Myocyte (in vitro differentiated cells): ENCODE measurements at regions not wholly inside any gene's neighbourhood (a gene's known extent, or its start where the extent isn't known, plus 50 kb on each side); places are given as distances from the start of the nearest gene placed in this dataset.
"Not testable (repeated sequence)": the region's sequence is repeated elsewhere in the genome, so short reads cannot be mapped to it uniquely, and the experiment has no call there.

Experiments
- DNase-seq: peaks from one replicate; pipeline ENCODE4 v3.0.0-alpha.2; 2012; ENCODE audit warnings: low read depth

GRCh38 chr13:87311165-87311564, 360.0 kb upstream of the SLITRK5 start:
- DNase-seq, result peak; percentile 6

- DNase-seq, result no peak
Observed at GRCh38 chr13:87314822-87315221, 356.3 kb upstream of the SLITRK5 start.

- no peak for DNase-seq
Observed at GRCh38 chr13:87322386-87322785, 348.8 kb upstream of the SLITRK5 start.

GRCh38 chr13:87324558-87324957, 346.6 kb upstream of the SLITRK5 start:
- DNase-seq, result no peak

GRCh38 chr13:87331178-87331577, 340.0 kb upstream of the SLITRK5 start:
- peak; percentile 32 for DNase-seq

GRCh38 chr13:87333599-87333998, 337.6 kb upstream of the SLITRK5 start:
- DNase-seq, result no peak

GRCh38 chr13:87334176-87334575, 337.0 kb upstream of the SLITRK5 start:
- no peak for DNase-seq

- not testable (repeated sequence) for DNase-seq
Observed at GRCh38 chr13:87336346-87336889, 334.8 kb upstream of the SLITRK5 start.

- DNase-seq, result no peak
Observed at GRCh38 chr13:87344176-87344575, 327.0 kb upstream of the SLITRK5 start.

GRCh38 chr13:87355451-87355850, 315.7 kb upstream of the SLITRK5 start:
- no peak for DNase-seq

GRCh38 chr13:87356314-87356713, 314.9 kb upstream of the SLITRK5 start:
- DNase-seq, result peak; percentile 77

- no peak for DNase-seq
Observed at GRCh38 chr13:87358319-87358718, 312.9 kb upstream of the SLITRK5 start.

- no peak for DNase-seq
Observed at GRCh38 chr13:87361216-87361615, 310.0 kb upstream of the SLITRK5 start.

- no peak for DNase-seq
Observed at GRCh38 chr13:87368639-87369038, 302.5 kb upstream of the SLITRK5 start.

- DNase-seq, result no peak
Observed at GRCh38 chr13:87376081-87376480, 295.1 kb upstream of the SLITRK5 start.

- DNase-seq, result no peak
Observed at GRCh38 chr13:87384099-87384498, 287.1 kb upstream of the SLITRK5 start.

GRCh38 chr13:87393358-87393757, 277.8 kb upstream of the SLITRK5 start:
- DNase-seq, result no peak

GRCh38 chr13:87398047-87398446, 273.1 kb upstream of the SLITRK5 start:
- DNase-seq, result no peak

GRCh38 chr13:87403748-87404432, 267.3 kb upstream of the SLITRK5 start:
- no peak for DNase-seq

GRCh38 chr13:87426742-87427141, 244.4 kb upstream of the SLITRK5 start:
- DNase-seq, result no peak

- DNase-seq, result no peak
Observed at GRCh38 chr13:87444135-87444534, 227.0 kb upstream of the SLITRK5 start.

- no peak for DNase-seq
Observed at GRCh38 chr13:87452281-87452680, 218.9 kb upstream of the SLITRK5 start.

GRCh38 chr13:87453244-87453643, 217.9 kb upstream of the SLITRK5 start:
- DNase-seq, result no peak
